ENCODE measurements at regions not wholly inside any gene's neighbourhood (a gene's known extent, or its start where the extent isn't known, plus 50 kb on each side); places are given as distances from the start of the nearest gene placed in this dataset.
"Not testable (repeated sequence)": the region's sequence is repeated elsewhere in the genome, so short reads cannot be mapped to it uniquely, and the experiment has no call there.

DNA sequence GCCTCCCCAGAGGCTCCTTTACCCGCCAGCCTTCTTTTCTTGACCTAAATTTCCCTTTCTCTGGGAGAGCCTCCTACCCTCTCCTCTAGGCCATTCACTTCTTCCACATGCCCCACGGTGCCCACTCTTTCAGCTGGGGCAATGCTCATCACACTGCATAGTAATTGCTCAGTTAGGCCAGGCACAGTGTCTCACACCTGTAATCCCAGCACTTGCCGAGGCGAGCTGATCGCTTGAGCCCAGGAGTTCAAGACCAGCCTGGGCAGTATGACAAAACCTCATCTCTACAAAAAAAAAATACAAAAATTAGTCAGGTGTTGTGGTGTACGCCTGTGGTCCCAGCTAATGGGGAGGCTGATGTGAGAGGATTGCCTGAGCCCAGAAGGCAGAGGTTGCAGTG, 1956.7 kb downstream of the FOXD4L5 start:
- TF ChIP-seq, protein P1, sequence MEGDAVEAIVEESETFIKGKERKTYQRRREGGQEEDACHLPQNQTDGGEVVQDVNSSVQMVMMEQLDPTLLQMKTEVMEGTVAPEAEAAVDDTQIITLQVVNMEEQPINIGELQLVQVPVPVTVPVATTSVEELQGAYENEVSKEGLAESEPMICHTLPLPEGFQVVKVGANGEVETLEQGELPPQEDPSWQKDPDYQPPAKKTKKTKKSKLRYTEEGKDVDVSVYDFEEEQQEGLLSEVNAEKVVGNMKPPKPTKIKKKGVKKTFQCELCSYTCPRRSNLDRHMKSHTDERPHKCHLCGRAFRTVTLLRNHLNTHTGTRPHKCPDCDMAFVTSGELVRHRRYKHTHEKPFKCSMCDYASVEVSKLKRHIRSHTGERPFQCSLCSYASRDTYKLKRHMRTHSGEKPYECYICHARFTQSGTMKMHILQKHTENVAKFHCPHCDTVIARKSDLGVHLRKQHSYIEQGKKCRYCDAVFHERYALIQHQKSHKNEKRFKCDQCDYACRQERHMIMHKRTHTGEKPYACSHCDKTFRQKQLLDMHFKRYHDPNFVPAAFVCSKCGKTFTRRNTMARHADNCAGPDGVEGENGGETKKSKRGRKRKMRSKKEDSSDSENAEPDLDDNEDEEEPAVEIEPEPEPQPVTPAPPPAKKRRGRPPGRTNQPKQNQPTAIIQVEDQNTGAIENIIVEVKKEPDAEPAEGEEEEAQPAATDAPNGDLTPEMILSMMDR (IDR thresholded peaks at IDR 0.05) = not testable (repeated sequence)
- not testable (repeated sequence) for TF ChIP-seq ZFX (IDR thresholded peaks at IDR 0.05; ENCODE audit: borderline replicate concordance)

All from 22Rv1 (cell line).